HG02840 (cell line): ENCODE measurements at regions not wholly inside any gene's neighbourhood (a gene's known extent, or its start where the extent isn't known, plus 50 kb on each side); places are given as distances from the start of the nearest gene placed in this dataset.
"Not testable (repeated sequence)": the region's sequence is repeated elsewhere in the genome, so short reads cannot be mapped to it uniquely, and the experiment has no call there.

Source experiments
- ATAC-seq: cut with Tn5 transposase; IDR thresholded peaks from one replicate; pipeline ENCODE4 v1.9.1; 2021; ENCODE audit warnings: mild to moderate bottlenecking, moderate library complexity, moderate number of reproducible peaks; ENCODE audit not compliant: unreplicated experiment, low FRiP score

DNA sequence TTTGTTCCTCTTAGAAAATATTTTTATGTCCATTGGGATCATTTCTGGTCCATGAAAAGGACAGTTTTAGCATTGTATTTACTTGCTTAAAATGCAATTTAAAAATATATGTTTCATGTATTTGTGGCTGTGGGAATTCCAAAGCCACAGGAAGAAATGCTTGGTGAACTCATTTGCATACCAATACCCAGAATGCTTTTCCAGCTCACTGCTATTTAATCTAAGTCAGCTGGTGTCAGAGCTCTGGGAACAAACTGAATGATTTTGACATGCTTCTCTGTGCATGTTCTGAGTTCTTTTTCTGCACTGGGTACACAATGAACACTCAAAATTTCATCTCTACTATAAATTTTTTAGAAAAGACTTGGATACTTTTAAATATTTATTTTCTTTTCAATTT lies 482.8 kb upstream of the ARRDC3 start:
- no peak for ATAC-seq

DNA sequence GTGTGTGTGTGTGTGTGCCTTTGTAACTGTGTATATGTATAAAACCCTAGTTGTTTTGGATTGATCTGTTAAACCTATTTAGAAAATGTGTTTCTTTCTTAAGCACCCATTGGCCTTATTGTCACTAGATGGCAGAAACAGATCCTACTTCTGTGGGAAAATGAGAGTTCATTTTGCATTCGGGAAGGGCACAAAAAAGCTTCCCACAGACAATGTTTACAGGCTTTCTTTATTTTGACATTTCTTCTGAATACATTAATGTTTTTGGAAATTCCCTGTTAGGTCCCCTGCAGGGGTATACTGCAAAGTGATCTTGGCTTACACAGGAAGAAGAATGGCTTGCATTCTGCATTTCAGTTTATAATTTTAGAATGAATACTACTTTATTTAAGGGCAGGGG lies 481.8 kb upstream of the ARRDC3 start:
- no peak for ATAC-seq

DNA sequence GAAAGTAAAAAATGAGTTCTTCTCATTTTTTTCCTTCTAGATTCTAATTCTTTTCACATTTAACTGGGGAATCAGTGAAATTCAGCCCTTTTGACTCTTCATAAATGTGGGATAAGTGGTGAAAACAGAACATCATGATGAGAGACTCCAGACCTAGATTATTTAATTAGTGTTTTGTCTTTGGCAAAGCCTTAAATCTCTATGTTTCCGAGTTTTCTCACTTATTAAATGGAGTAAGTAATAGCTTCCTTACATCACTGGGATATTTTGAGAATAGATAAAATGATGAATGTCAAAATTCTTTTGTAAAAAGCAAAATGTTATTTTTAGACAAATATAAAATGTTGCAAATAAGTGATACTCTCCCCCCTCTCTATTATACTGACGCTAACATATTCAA lies 468.6 kb upstream of the ARRDC3 start:
- ATAC-seq: no peak

DNA sequence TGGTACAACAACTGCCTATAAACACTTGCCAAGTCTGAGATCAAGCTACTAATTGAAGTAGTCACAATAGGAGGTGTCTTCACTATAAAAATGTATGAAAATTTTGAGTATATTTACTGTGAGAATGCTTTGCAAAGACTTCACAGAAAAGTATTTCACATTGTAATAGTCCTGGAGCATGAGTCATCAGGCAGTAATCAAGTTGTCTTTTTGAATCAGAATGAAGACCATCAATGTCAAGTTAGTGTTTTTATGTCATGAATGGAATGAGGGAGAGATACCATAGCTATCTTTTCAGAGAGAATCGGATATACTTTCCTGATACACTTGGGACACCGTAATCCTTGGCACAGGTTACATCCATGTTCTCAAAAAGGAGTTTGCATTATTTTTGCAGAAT lies 466.9 kb upstream of the ARRDC3 start:
- no peak for ATAC-seq

DNA sequence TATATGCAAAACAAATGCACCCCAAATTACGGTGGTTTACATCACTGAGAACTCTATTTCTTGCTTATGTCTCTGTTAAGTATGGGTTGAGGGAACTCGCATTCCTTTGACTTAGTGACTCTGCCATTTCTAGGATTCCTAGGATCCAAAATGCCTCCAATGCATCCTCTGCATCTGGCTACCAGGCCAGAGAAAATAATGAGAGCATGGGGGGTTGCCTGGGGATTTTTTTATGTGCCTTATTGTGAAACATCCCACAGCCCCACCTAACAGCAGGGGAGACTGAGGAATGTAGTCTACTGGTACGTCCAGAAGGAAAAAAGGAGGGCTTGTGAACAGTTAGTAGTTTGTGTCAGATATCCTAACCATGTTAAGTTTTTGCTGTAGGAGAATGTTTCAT lies 466.0 kb upstream of the ARRDC3 start:
- ATAC-seq: no peak

DNA sequence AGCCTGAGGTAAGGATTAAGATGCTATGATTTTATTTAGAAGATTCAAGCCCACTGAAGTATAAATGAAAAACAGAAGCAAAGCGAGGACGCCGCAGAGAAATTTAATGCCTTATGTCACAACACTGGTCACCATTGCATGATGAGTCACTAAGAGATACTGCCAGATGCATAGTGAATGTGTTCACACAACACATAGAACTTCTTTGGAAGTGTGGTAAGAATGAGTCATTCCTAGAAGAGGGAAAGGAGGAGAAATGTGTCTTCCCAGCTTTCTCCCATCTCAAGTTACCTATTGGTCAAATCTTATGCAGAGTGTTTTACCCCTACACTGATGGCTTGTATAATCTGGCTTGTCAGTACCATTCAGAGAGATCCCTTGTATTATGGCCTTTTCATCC lies 465.3 kb upstream of the ARRDC3 start:
- no peak for ATAC-seq

DNA sequence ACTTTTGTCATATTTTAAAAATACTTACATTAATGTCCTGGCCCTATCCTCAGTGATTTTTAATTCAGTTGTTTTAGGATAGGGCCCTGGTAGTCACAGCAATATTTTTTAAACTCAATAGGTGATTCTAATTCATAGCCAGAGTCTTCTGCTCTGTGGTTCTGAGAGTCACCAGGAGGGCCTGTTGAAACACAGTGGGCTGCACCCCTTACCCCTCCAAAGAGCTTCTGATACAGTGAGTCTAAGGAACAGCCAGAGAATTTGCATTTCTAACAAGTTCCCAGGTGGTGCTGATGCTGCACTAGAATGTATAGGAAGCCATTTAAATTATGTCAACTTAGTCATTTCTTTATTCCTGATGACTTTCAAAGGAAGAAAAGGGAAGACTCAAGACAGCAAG lies 458.3 kb upstream of the ARRDC3 start:
- no peak for ATAC-seq

DNA sequence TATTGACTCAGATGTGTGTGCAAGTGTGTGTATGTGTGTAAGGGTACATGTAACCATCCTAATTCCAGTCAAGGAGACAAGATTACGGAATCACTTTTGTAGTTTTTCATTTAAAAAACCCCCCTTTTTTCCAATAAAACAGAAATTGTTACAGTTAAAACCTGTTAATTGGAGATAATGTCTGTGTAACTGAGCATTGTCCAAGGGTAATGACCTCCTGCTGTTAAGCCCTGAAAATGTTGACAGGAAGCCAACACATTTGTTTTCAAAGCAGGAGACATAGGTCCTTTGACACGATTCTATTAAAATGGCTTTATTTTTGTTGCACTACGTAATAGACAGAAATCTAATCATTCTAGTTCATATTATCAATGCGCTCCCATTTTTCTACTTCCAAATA lies 457.3 kb upstream of the ARRDC3 start:
- no peak for ATAC-seq

DNA sequence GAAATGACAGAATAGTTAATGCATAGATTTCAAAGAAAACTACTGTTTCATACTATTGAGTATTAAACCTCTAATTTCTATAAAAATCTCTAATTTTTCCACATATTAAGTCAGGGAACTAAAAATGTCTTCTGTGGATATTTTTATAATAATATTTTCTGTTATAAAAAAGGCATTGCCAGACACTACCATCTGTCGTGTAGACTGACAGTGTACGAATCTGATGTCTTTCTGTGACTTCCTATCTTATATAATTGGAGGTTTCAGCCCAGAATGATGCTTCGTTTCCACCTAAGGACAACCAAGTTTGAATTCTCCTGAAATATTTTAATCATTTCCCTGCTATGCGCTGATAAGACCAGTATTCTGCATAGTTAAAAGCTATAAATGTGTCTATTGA lies 456.6 kb upstream of the ARRDC3 start:
- no peak for ATAC-seq

DNA sequence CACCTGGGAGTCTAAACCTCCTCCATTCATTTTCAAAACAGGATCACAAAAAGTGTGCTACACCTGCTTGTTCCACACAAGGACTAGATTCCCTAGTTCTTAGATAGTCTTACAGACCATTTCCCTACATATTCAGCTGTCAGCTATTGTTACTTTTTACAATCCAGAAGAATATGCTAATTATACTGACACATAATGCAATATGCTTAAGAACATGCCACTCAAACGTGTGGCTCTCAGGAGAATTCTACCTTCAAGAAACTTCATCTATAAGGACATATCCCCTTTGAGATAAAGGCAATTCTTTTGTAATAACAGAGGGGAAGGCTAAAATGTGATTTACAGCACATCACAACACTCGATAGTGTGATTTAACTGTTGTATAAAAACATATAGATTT lies 456.1 kb upstream of the ARRDC3 start:
- no peak for ATAC-seq

DNA sequence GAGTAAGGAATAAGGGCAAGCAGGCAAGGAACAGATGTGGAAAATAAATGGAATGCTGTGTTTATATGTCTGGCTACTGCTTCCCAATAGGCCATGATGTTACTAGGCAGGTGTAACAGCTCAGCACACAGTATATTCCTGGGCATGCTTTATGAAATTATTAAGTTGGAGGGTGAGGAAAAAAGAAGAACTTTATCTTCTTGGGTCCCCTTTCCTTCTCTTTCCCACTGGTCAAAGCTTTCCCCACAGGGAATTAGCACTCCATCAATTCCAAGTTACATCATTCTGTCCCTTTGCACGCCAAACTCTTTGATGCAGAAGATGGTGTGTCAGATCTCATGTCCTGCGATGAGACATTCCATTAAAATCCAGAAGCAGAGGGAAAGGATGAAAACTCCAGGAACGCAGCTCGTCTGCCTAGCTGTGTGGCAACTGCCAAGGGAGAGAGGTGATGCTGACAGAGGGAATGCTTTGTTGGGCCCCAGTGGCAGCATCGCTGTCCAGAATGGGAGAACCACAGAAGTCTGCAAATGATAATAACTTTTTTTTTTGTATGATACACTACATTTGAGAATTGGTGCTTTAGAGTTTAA lies 447.3 kb upstream of the ARRDC3 start:
- no peak for ATAC-seq

DNA sequence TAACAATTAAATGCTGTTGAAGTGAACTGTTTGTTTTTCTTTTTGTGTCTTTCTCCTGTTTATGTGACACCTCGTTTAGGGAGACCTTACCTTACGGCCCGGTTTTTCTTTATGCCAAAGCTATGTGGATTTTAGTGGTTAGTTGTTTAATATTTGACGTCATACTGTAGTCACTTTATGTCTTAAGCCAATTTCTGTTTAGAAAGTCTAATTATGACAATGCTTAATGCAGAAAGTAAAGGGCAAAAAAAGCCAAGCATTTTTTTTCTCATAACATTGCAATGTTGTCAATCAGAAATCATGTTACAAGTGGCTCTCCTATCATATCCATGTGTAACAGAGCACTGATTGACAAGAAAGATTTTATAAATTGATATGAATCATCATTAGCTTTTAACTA lies 442.5 kb upstream of the ARRDC3 start:
- no peak for ATAC-seq

DNA sequence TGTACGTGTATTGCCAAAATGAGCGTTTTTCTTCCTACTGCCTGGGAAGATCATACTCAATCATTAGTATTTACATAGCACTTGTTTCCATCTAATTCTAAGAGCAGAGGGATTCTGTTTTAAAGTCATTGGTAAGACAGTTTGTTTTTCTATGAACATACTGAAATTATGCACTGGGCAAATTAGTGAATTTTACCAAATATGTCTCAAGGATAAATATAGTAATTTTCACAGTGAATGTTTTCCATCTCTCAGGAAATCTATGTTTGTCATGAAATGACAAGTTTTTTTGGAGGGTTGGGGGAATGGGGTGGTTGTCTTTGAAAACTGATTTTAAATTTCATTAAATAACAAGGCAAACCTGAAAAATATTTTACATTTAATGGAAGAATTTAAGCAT lies 441.3 kb upstream of the ARRDC3 start:
- no peak for ATAC-seq

DNA sequence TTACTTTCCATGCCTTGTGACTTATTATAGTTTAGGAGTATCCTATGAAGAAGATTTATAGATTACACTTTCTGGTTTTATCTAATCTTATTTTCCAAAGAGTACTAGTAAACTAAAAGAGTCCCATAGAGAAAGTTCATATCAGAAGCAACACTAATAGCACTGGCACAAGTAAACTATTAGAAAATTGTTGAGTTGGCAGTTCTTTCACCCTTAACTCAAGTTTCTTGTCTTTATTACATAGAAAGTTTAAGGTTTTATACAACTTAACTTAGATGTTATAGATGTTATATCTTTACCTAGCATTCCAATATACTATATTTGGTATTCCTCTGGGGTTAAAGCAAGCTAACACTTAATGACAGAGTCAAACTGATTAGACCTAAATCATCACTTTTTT lies 437.8 kb upstream of the ARRDC3 start:
- no peak for ATAC-seq

DNA sequence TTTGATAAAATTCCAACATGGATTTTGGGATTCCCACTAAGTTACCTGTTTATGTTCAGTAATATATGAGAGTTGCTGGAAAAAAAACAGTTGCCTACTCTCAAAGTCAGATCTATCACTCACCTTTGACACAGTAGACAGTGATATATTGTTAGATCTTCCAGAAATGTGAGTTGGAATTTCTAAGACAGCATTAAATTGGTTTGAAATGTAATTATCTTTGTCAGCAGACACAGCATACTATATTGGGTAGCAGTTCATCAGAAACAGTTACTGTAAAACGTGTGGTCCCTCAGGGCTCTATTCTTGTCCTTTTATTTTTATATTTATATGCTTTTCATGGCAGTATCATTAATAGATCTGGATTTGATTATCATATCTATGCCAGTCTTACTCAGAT lies 433.6 kb upstream of the ARRDC3 start:
- no peak for ATAC-seq

DNA sequence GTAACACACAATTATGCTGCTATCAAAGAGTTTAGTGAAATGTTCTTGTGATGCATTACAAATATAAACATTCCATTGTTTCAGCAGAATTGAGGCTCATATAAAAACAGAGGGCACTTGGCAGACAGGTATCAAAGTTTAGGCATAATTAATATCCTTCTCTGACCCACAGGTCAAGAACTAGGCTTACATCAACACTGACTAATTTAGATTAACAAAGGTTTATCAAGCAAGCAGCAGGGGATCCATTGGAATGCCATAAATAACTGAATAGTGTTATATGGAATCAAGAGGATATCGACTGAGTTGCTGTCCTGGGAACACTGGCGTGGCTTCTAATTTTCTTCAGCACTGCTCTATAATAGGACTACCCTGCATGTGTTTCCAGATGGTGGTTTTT lies 414.5 kb upstream of the ARRDC3 start:
- no peak for ATAC-seq

DNA sequence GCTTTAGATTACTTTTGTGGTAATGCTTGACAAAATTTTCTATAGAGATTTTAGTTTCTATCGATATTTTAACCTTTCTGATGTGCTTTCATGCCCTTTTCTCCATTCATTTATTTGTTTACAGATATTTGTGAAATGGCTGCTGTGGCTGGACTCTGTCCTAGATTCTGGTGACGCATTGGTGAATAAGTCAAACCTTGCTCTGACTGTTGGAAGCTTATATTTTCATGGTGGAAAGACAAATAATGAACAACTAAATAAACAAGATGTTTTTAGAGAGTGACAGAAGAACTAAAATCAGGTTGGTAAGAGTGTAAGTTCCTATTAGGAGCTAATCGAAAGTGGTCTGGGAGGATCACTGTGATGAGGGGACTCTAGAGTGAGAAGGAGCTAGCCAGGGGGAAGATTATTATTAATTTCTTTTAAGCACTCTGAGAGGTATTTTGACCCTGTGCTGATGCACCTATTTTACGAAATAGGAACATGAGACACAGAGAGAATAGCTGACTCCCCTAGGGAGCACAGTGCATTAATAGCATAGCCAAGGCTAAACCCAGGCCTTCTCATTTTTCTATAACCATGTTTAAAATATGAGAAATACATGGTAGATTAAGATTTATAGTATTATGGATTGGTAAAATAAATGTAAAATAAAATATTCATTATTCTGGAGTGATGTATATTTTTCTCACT lies 411.9 kb upstream of the ARRDC3 start:
- ATAC-seq: no peak

DNA sequence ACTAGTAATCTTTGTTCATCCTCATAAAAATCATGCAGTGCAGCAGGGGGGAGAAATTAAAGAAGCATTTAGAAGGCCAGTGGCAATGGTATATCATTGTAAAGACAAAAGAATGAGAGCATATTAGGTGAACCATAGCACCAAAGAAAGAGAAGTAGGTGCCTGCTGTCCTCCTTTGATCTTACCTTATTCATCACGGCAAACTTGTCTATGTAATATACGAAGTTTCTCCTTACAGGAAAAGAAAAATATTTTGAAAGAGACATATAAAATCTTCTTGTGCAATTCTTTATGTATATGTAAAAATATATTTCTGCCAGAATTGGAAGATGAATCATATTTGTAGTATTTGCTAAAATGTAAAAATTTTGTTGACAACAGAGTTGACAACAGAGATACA lies 411.3 kb upstream of the ARRDC3 start:
- no peak for ATAC-seq

DNA sequence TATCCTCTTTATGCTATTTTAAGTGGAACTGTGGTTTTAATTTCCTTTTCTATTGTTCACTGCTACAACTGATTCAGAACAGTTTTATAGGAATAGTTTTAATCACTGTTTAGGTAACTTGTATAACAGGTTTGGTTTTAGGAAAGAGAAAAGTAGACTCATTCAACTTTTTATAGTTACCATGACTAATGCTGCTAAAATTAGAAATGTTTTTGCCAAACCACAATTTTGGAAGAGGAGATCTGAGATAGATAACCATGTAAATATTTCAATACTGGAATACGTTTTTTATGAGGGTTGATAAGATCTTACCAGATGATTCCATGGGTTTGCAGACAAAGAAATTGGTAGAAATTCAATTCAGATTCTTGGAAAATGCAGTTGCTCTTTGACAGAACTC lies 404.6 kb upstream of the ARRDC3 start:
- ATAC-seq: no peak

DNA sequence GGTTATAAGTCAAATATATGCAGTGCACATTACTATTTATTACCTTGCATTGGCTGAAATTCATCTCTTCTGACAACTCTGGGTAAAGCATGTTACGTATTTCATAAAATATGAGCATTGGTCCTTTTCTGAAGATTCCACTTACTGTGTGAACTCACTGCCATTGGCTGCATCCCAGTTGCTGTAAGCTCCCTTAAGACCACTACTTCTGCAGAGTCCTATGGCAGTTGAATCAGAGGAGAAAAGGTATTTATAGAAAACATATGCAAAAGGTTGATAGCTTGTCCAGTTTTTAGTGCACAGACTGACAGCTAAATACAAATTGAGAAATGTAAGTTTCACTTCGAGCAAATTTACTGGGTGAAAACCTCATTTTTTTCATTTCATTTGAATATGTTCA lies 394.6 kb upstream of the ARRDC3 start:
- ATAC-seq: no peak

DNA sequence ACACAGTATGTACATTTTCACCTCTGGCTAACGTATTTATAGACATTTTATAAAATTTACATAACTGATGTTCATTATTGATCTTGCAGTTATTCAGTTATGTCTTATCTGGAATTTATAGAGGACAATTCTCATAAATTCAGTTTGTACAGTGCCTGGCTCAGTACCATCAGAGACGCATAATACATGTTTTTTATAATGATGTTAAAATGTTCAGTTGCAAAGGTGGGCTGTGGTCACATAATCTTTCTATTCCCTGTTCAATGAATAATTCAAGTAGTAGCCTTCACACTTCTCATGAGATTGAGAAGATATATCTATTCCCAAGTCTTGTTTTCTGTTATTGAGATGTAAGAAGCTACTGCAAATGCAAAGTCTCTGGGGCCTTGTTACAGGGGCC lies 393.1 kb upstream of the ARRDC3 start:
- no peak for ATAC-seq

DNA sequence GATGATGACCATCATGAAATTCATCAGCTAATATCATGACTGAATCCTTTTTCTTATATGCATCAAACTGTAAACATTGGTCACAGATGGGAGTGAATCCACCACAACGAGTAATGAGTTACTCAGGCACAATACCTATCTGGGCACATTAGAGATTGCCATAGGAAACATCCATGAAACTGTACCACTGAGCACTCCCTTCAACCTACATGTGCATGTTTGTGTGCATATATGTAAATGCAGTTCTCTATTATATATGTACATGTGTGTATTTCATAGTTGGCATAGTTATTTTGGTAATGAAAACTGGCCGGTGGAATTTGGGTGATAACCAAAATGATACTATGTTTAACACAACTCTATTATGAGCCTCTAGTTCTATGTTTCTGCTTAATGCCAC lies 387.3 kb upstream of the ARRDC3 start:
- ATAC-seq: no peak

DNA sequence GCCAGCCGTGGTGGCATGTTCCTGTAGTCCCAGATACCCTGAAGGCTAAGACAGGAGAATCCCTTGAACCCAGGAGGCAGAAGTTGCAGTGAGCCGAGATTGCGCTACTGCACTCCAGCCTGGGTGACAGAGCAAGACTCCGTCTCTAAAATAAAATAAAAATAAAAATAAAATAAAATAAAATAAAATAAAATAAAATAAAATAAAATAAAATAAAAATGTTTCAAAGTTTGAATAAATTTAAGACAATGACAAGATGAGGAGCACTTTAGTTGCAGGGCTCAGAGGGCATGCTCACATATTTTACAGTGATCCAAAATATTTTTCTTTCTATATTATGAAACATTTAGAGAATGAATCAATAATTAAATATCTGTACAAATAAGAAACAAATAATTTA lies 374.3 kb upstream of the ARRDC3 start:
- ATAC-seq: not testable (repeated sequence)
